Esophagus squamous epithelium (tissue), 5 donors: ENCODE measurements at regions not wholly inside any gene's neighbourhood (a gene's known extent, or its start where the extent isn't known, plus 50 kb on each side); places are given as distances from the start of the nearest gene placed in this dataset.

Experiments
- DNase-seq: peaks from one replicate; lab custom pipeline; 2025; lab: John Stamatoyannopoulos, UW
- H3K27ac ChIP-seq, 4 donors: fragments of 200-600 bp; sonication (generic); one replicate each; pipeline ENCODE4 v1.5.1; 2016 to 2019; ENCODE audit warnings: mild to moderate bottlenecking in 1 of 4
- H3K27me3 ChIP-seq, 4 donors: fragments of 200-600 bp; sonication (generic); 1 replicate in 3 of 4; 2 replicates in 1 of 4; pipeline versions ENCODE4 v1.5.1 to v1.6.0; 2017 to 2021; ENCODE audit warnings: antibody characterized with exemption in 1 of 4
- H3K36me3 ChIP-seq, 3 donors: fragments of 200-600 bp; sonication (generic); one replicate each; pipeline ENCODE4 v1.5.1; 2016 to 2019
- H3K4me1 ChIP-seq, 3 donors: fragments of 200-600 bp; sonication (generic); one replicate each; pipeline ENCODE4 v1.5.1; 2017 to 2019
- H3K4me3 ChIP-seq, 4 donors: fragments of 200-600 bp; sonication (generic); 1 replicate in 3 of 4; 2 replicates in 1 of 4; pipeline ENCODE4 v1.5.1; 2016 to 2019; ENCODE audit warnings: mild to moderate bottlenecking in 2 of 4, moderate library complexity in 1 of 4
- H3K9me3 ChIP-seq, 3 donors: fragments of 200-600 bp; sonication (generic); one replicate each; pipeline ENCODE4 v1.5.1; 2016 to 2019
- CTCF ChIP-seq, 6 experiments: fragments of 450-650 bp in 4 of 6; fragments of 200-600 bp in 2 of 6; sonication (generic) in 2 of 6; IDR thresholded peaks; one replicate each; pipeline ENCODE4 v1.5.1; 2016 to 2019; ENCODE audit warnings: antibody characterized with exemption in 6 of 6, mild to moderate bottlenecking in 4 of 6, moderate library complexity in 4 of 6
- POLR2A ChIP-seq, 4 donors: fragments of 450-650 bp; IDR thresholded peaks; one replicate each; pipeline ENCODE4 v1.6.1; 2017; ENCODE audit warnings: antibody characterized with exemption in 4 of 4, mild to moderate bottlenecking in 4 of 4, moderate library complexity in 3 of 4
- WGBS, 2 donors: methylation state at CpG; one replicate each; pipeline ENCODE4 v1.1.5; 2018; 5-methylcytosine and 5-hydroxymethylcytosine counted together
- intact Hi-C: fragments of 100-400 bp; cut with DNase I; formaldehyde crosslinking; loops from one replicate; pipeline ENCODE4 v1.15.0; 2022
- donor health status: DM: yes; HTN: yes; CAD: no.

- no peak overlapping the region for H3K4me3 ChIP-seq
- intact Hi-C loops, result no loop called here
- H3K36me3 ChIP-seq, result no peaks in the 10 kb centered on the region
- DNase-seq, result no peak
- H3K4me1 ChIP-seq, result no peaks in the 10 kb centered on the region
- H3K9me3 ChIP-seq, result peaks cover 0 to 10% (median 8%) of the 10 kb centered on the region in 3 donors
- H3K27ac ChIP-seq, result no peak overlapping the region
- TF ChIP-seq CTCF (IDR thresholded peaks at IDR 0.05) (no peak), POLR2A (IDR thresholded peaks at IDR 0.05) (no peak)
- H3K27me3 ChIP-seq, result no peaks in the 10 kb centered on the region
- WGBS, 2 donors, result 89 to 90% methylated on average over 11 to 14 of the region's 14 CpGs
Measured at GRCh38 chr15:49793943-49794342, 173.1 kb downstream of the DTWD1 start.

- intact Hi-C loops, result no loop called here
- TF ChIP-seq POLR2A (IDR thresholded peaks at IDR 0.05), result no peak
- TF ChIP-seq CTCF (IDR thresholded peaks at IDR 0.05), result no peak
- Histone ChIP-seq H3K4me1 (no peaks in the 10 kb centered on the region), H3K9me3 (no peaks in the 10 kb centered on the region), H3K36me3 (no peaks in the 10 kb centered on the region), H3K27me3 (no peaks in the 10 kb centered on the region), H3K4me3 (no peak overlapping the region), H3K27ac (no peak overlapping the region)
- DNase-seq, result no peak
Measured at GRCh38 chr15:49801796-49802195, 180.9 kb downstream of the DTWD1 start.
